Heart right ventricle (tissue), 16 donors: ENCODE measurements at regions not wholly inside any gene's neighbourhood (a gene's known extent, or its start where the extent isn't known, plus 50 kb on each side); places are given as distances from the start of the nearest gene placed in this dataset.

ENCODE experiments used
- ATAC-seq, 8 donors: fragments of 200-7000 bp; cut with Tn5 transposase; one replicate each; pipeline ENCODE4 v1.9.1; 2020; ENCODE audit warnings: mild to moderate bottlenecking in 8 of 8, moderate library complexity in 8 of 8, moderate number of reproducible peaks in 1 of 8
- DNase-seq, 2 donors: peaks; one replicate each; pipeline ENCODE4 v3.0.0-alpha.2; 2020
- H3K27ac ChIP-seq, 10 donors: fragments of 200-600 bp; sonication (generic) in 2 of 10; one replicate each; pipeline versions ENCODE4 v1.5.0 to v1.8.0; 2020 to 2022; ENCODE audit warnings: mild to moderate bottlenecking in 3 of 10
- H3K27me3 ChIP-seq, 7 donors: fragments of 200-600 bp; one replicate each; pipeline ENCODE4 v1.8.0; 2021 to 2022; ENCODE audit warnings: mild to moderate bottlenecking in 2 of 7
- H3K36me3 ChIP-seq, 9 donors: fragments of 200-600 bp; sonication (generic) in 1 of 9; one replicate each; pipeline versions ENCODE4 v1.5.0 to v1.8.0; 2020 to 2022; ENCODE audit warnings: mild to moderate bottlenecking in 2 of 9
- H3K4me1 ChIP-seq, 9 donors: fragments of 200-600 bp; sonication (generic) in 1 of 9; one replicate each; pipeline versions ENCODE4 v1.5.0 to v1.8.0; 2020 to 2022; ENCODE audit warnings: mild to moderate bottlenecking in 4 of 9
- H3K4me3 ChIP-seq, 10 donors: fragments of 200-600 bp; sonication (generic) in 2 of 10; one replicate each; pipeline versions ENCODE4 v1.5.0 to v1.8.0; 2020 to 2022; ENCODE audit warnings: mild to moderate bottlenecking in 7 of 10, moderate library complexity in 2 of 10
- H3K9me3 ChIP-seq, 11 donors: fragments of 200-600 bp in 10 of 11; sonication (generic) in 2 of 11; one replicate each; pipeline versions ENCODE4 v1.5.0 to v1.8.0; 2013 to 2022; ENCODE audit warnings: mild to moderate bottlenecking in 2 of 11, control low read depth in 1 of 11, moderate library complexity in 1 of 11
- CTCF ChIP-seq, 9 donors: fragments of 200-600 bp; sonication (generic) in 2 of 9; IDR thresholded peaks; one replicate each; pipeline versions ENCODE4 v1.5.0 to v1.8.0; 2021 to 2022; ENCODE audit warnings: antibody characterized with exemption in 9 of 9, mild to moderate bottlenecking in 5 of 9, moderate library complexity in 1 of 9
- WGBS, 2 donors: extraction: QIAGEN DNeasy Blood & Tissue Kit; methylation state at CpG; one replicate each; pipeline ENCODE4 v1.1.7; 2013; ENCODE audit warnings: inconsistent platforms in 1 of 2; 5-methylcytosine and 5-hydroxymethylcytosine counted together
- intact Hi-C, 10 donors: fragments of 100-400 bp; cut with DNase I; formaldehyde crosslinking; loops; one replicate each; pipeline versions ENCODE4 v1.11.1 to v1.14.2; 2022
- donor health status: Arrhythmogenic right ventricular cardiomyopathy.
- donor health status: ischemic (EF 13 %, LVEDD 7.1; RV severe dilation, severe dysfunction).
- donor health status: healthy with polysubstance abuse.
- donor health status: DM: no; HTN: yes; CAD: no.
- donor health status: DM: no; HTN: no; CAD: no.
- donor health status: ischemic (EF 25% LVEDD 6.9; RV normal size, moderate dysfunction).
- donor health status: ischemic (EF 25% LVEDD 5.7; RV mildly dilated, moderate dysfunction).
- donor health status: healthy.
- donor health status: DM: yes; HTN: yes; CAD: no.
- donor health status: Ischemic cardiomyopathy.
- donor health status: ischemic (EF 35%, LVEDD 5.7; RV mildly dilated, moderate dysfunction).
- donor health status: nonischemic (EF 11% LVEDD 7.7; RV severe dilation, severe dysfunction).
- donor health status: DM: yes; HTN: yes; CAD: no.
- donor health status: PGD.
- donor health status: ischemic (EF 29% LVEDD 5.4; RV normal size, mild dysfunction).
- donor health status: nonischemic (EF 23%, LVEDD 6.1; RV moderate dilation, normal function).

- TF ChIP-seq CTCF (IDR thresholded peaks at IDR 0.05) = no peak
- intact Hi-C loops = no loop called here
- H3K27me3 ChIP-seq = no peaks in the 10 kb centered on the region
- ATAC-seq (no peak), DNase-seq (no peak)
- 88 to 89% methylated on average over 2 of the region's 2 CpGs for WGBS, 2 donors
- no peaks in the 10 kb centered on the region for H3K4me1 ChIP-seq
- H3K9me3 ChIP-seq = peaks cover 0 to 8% (median 0%) of the 10 kb centered on the region in 11 donors
- H3K4me3 ChIP-seq = no peak overlapping the region
- no peak overlapping the region for H3K27ac ChIP-seq
- no peaks in the 10 kb centered on the region for H3K36me3 ChIP-seq
These were observed 221.9 kb upstream of the CXXC4 start for GRCh38 chr4:104716584-104716983.

GRCh38 chr4:104719539-104720230 lies 225.0 kb upstream of the CXXC4 start:
- H3K4me3 ChIP-seq = no peak overlapping the region
- no peak for DNase-seq
- no peaks in the 10 kb centered on the region for H3K27me3 ChIP-seq
- H3K36me3 ChIP-seq = no peaks in the 10 kb centered on the region
- H3K4me1 ChIP-seq = no peaks in the 10 kb centered on the region
- TF ChIP-seq CTCF (IDR thresholded peaks at IDR 0.05) = no peak
- H3K27ac ChIP-seq = no peak overlapping the region
- no peaks in the 10 kb centered on the region for H3K9me3 ChIP-seq
- intact Hi-C loops = no loop called here
- ATAC-seq = no peak
- WGBS, 2 donors = 82 to 84% methylated on average over 4 of the region's 4 CpGs

- Histone ChIP-seq H3K4me1 (no peaks in the 10 kb centered on the region), H3K9me3 (no peaks in the 10 kb centered on the region), H3K4me3 (no peak overlapping the region), H3K27me3 (no peaks in the 10 kb centered on the region), H3K36me3 (no peaks in the 10 kb centered on the region), H3K27ac (no peak overlapping the region)
- intact Hi-C loops = no loop called here
- TF ChIP-seq CTCF (IDR thresholded peaks at IDR 0.05) = no peak
- no peak for ATAC-seq
- 78 to 83% methylated on average over 1 of the region's 1 CpG for WGBS, 2 donors
- DNase-seq = no peak
These were observed 227.8 kb upstream of the CXXC4 start for GRCh38 chr4:104722467-104722866.

GRCh38 chr4:104726002-104726401 lies 231.3 kb upstream of the CXXC4 start:
- no peak for DNase-seq
- H3K27me3 ChIP-seq = no peaks in the 10 kb centered on the region
- no peak overlapping the region for H3K4me3 ChIP-seq
- no peaks in the 10 kb centered on the region for H3K4me1 ChIP-seq
- WGBS, 2 donors = 80 to 82% methylated on average over 5 of the region's 5 CpGs
- TF ChIP-seq CTCF (IDR thresholded peaks at IDR 0.05) = no peak
- H3K27ac ChIP-seq = no peak overlapping the region
- H3K36me3 ChIP-seq = no peaks in the 10 kb centered on the region
- H3K9me3 ChIP-seq = no peaks in the 10 kb centered on the region
- no peak for ATAC-seq
- intact Hi-C loops = no loop called here
